ENCODE measurements at regions not wholly inside any gene's neighbourhood (a gene's known extent, or its start where the extent isn't known, plus 50 kb on each side); places are given as distances from the start of the nearest gene placed in this dataset.

- peak; percentile 74 for DNase-seq (ENCODE audit: low read depth, low spot score)
- peaks cover 8% of the 10 kb centered on the region for H3K4me1 Mint-ChIP-seq
- no peak overlapping the region for H3K4me3 Mint-ChIP-seq
- H3K9me3 Mint-ChIP-seq: peaks cover 5% of the 10 kb centered on the region
- peaks cover 3% of the 10 kb centered on the region for H3K27me3 Mint-ChIP-seq (ENCODE audit: low read depth)
- TF ChIP-seq, protein P1, sequence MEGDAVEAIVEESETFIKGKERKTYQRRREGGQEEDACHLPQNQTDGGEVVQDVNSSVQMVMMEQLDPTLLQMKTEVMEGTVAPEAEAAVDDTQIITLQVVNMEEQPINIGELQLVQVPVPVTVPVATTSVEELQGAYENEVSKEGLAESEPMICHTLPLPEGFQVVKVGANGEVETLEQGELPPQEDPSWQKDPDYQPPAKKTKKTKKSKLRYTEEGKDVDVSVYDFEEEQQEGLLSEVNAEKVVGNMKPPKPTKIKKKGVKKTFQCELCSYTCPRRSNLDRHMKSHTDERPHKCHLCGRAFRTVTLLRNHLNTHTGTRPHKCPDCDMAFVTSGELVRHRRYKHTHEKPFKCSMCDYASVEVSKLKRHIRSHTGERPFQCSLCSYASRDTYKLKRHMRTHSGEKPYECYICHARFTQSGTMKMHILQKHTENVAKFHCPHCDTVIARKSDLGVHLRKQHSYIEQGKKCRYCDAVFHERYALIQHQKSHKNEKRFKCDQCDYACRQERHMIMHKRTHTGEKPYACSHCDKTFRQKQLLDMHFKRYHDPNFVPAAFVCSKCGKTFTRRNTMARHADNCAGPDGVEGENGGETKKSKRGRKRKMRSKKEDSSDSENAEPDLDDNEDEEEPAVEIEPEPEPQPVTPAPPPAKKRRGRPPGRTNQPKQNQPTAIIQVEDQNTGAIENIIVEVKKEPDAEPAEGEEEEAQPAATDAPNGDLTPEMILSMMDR (conservative IDR thresholded peaks at IDR 0.05): peak; percentile 95
- H3K36me3 Mint-ChIP-seq (ENCODE audit: low read depth): no peaks in the 10 kb centered on the region
- H3K27ac Mint-ChIP-seq (ENCODE audit: unreplicated experiment): peak overlapping the region; percentile 91
Measured at GRCh38 chr11:109946322-109946846, 146.8 kb upstream of the ZC3H12C start.

- TF ChIP-seq, protein P1 (conservative IDR thresholded peaks at IDR 0.05): no peak
- H3K27ac Mint-ChIP-seq (ENCODE audit: unreplicated experiment): peak overlapping the region; percentile 44
- H3K27me3 Mint-ChIP-seq (ENCODE audit: low read depth): no peaks in the 10 kb centered on the region
Measured at GRCh38 chr11:109954534-109954933, 138.7 kb upstream of the ZC3H12C start.

GRCh38 chr11:109956124-109956793, 136.9 kb upstream of the ZC3H12C start:
- Mint-ChIP-seq H3K4me3 (no peak overlapping the region), H3K9me3 (no peaks in the 10 kb centered on the region), H3K27ac (ENCODE audit: unreplicated experiment) (no peak overlapping the region), H3K4me1 (peaks cover 18% of the 10 kb centered on the region), H3K36me3 (ENCODE audit: low read depth) (no peaks in the 10 kb centered on the region), H3K27me3 (ENCODE audit: low read depth) (no peaks in the 10 kb centered on the region)
- DNase-seq (ENCODE audit: low read depth, low spot score): no peak
- TF ChIP-seq, protein P1 (conservative IDR thresholded peaks at IDR 0.05): no peak

More at GRCh38 chr11:109954534-109954933, 138.7 kb upstream of the ZC3H12C start:
- no peaks in the 10 kb centered on the region for H3K36me3 Mint-ChIP-seq (ENCODE audit: low read depth)
- H3K4me3 Mint-ChIP-seq: no peak overlapping the region
- H3K4me1 Mint-ChIP-seq: peaks cover 11% of the 10 kb centered on the region
- no peak for DNase-seq (ENCODE audit: low read depth, low spot score)
- no peaks in the 10 kb centered on the region for H3K9me3 Mint-ChIP-seq

GRCh38 chr11:109957000-109957399, 136.2 kb upstream of the ZC3H12C start:
- Mint-ChIP-seq H3K27ac (ENCODE audit: unreplicated experiment) (no peak overlapping the region), H3K27me3 (ENCODE audit: low read depth) (no peaks in the 10 kb centered on the region), H3K36me3 (ENCODE audit: low read depth) (no peaks in the 10 kb centered on the region), H3K9me3 (no peaks in the 10 kb centered on the region), H3K4me1 (peaks cover 18% of the 10 kb centered on the region), H3K4me3 (no peak overlapping the region)
- DNase-seq (ENCODE audit: low read depth, low spot score): no peak
- TF ChIP-seq, protein P1 (conservative IDR thresholded peaks at IDR 0.05): no peak

DNA sequence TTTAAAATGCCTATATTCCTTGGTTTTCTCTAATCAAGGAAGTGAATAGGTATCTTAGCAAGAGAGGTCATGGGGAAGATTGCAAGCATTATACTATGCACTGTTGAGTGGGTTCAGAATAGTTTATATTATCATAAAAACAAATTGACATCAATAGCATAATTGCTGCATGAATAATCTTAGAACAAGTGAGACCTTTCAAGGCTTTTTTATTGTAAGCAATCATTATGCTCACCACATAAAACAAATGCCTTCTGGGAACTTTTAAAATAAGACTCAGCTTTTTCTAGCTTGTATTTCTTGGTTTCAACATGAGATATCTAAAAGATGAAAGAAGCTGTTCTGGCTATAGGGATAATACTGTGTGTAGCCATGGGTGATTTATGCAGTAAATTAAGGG, 135.6 kb upstream of the ZC3H12C start:
- TF ChIP-seq, protein P1 (conservative IDR thresholded peaks at IDR 0.05): no peak

More for the DNA sequence above, 135.6 kb upstream of the ZC3H12C start:
- Mint-ChIP-seq H3K4me1 (peaks cover 18% of the 10 kb centered on the region), H3K9me3 (no peaks in the 10 kb centered on the region), H3K27ac (ENCODE audit: unreplicated experiment) (no peak overlapping the region), H3K36me3 (ENCODE audit: low read depth) (no peaks in the 10 kb centered on the region), H3K27me3 (ENCODE audit: low read depth) (no peaks in the 10 kb centered on the region), H3K4me3 (no peak overlapping the region)
- DNase-seq (ENCODE audit: low read depth, low spot score): no peak

All from neural crest cell (in vitro differentiated cells).